Adrenal gland (tissue), 5 donors: ENCODE measurements at regions not wholly inside any gene's neighbourhood (a gene's known extent, or its start where the extent isn't known, plus 50 kb on each side); places are given as distances from the start of the nearest gene placed in this dataset.

Experiments used
- CTCF ChIP-seq, 6 experiments: fragments of 450-650 bp in 4 of 6; fragments of 200-600 bp in 2 of 6; sonication (generic) in 1 of 6; IDR thresholded peaks; 1 replicate in 5 of 6; 2 replicates in 1 of 6; pipeline versions ENCODE4 v1.5.1 to v1.8.0; 2016 to 2021; ENCODE audit warnings: antibody characterized with exemption in 6 of 6, mild to moderate bottlenecking in 2 of 6, moderate library complexity in 1 of 6
- POLR2A ChIP-seq, 2 donors: fragments of 450-650 bp; IDR thresholded peaks; one replicate each; pipeline ENCODE4 v1.6.1; 2017; ENCODE audit warnings: antibody characterized with exemption in 2 of 2, mild to moderate bottlenecking in 2 of 2, moderate library complexity in 1 of 2
- donor health status: DM: no; HTN: no; CAD: no.

- TF ChIP-seq CTCF (IDR thresholded peaks at IDR 0.05) (no peak), POLR2A (IDR thresholded peaks at IDR 0.05) (no peak)
These were observed 115.2 kb upstream of the KIT start for GRCh38 chr4:54542540-54543041.
